HCT116 (cell line): ENCODE measurements at regions not wholly inside any gene's neighbourhood (a gene's known extent, or its start where the extent isn't known, plus 50 kb on each side); places are given as distances from the start of the nearest gene placed in this dataset.

ENCODE experiments used
- ATAC-seq: fragments of 200-7000 bp; cut with Tn5 transposase; 2 replicates; pipeline ENCODE4 v1.9.1; 2020; ENCODE audit warnings: mild to moderate bottlenecking, moderate library complexity
- BruUV-seq: library from RNA; stranded (reverse); fragments of 400-500 nt; replicated peaks from 2 replicates; lab custom pipeline; 2021; lab: Mats Ljungman, UMichigan
- CTCF ChIA-PET: fragments of 300-600 bp; sonication (Branson Sonifier 250); formaldehyde crosslinking; loops from one replicate; lab custom pipeline; 2021; ENCODE audit warnings: antibody characterized with exemption; lab: Charles Lee
- POLR2A ChIA-PET: fragments of 300-600, 350-600 bp; sonication (Branson Sonifier 250); formaldehyde crosslinking; loops from one replicate; lab custom pipeline; 2021; ENCODE audit warnings: antibody characterized with exemption; lab: Charles Lee
- RAD21 ChIA-PET, 2 experiments: fragments of 300-600 bp; sonication (Branson Sonifier 250); formaldehyde crosslinking; loops; one replicate each; lab custom pipeline; 2023; ENCODE audit warnings: low total read pairs in 2 of 2; ENCODE audit not compliant: uncharacterized antibody in 2 of 2, unreplicated experiment in 2 of 2, low non-redundant PET in 1 of 2; lab: Charles Lee
- DNase-seq: peaks from one replicate; pipeline ENCODE4 v3.0.0-alpha.2; 2010; ENCODE audit warnings: low read depth, low spot score
- H2AFZ ChIP-seq: fragments of 200-600 bp; shearing (Covaris generic), sonication (generic); 2 replicates; pipeline ENCODE4 v1.6.1; 2017; ENCODE audit warnings: low read depth, mixed run types, mixed read lengths, antibody characterized with exemption, low read length; ENCODE audit not compliant: poor library complexity, severe bottlenecking
- H3K27ac ChIP-seq: 2 replicates; pipeline ENCODE4 v1.5.1; 2012; ENCODE audit warnings: low read depth, low read length
- H3K27me3 ChIP-seq: fragments of 200-600 bp; sonication (generic); 2 replicates; pipeline ENCODE4 v1.6.1; 2016; ENCODE audit warnings: mixed run types, low read length, mixed read lengths; ENCODE audit not compliant: insufficient read depth
- H3K36me3 ChIP-seq, 2 experiments: fragments of 200-500 bp in 1 of 2; fragments of 200-600 bp in 1 of 2; sonication (Bioruptor generic) in 1 of 2; sonication (generic) in 1 of 2; 2 replicates each; pipeline versions ENCODE4 v1.5.1 to v1.6.1; 2014 to 2016; ENCODE audit warnings: low read length in 2 of 2, inconsistent platforms in 1 of 2, mixed read lengths in 1 of 2, mixed run types in 1 of 2; ENCODE audit not compliant: insufficient read depth in 2 of 2, control insufficient read depth in 1 of 2
- H3K4me1 ChIP-seq, 2 experiments: fragments of 200-600 bp in 1 of 2; sonication (generic) in 1 of 2; 2 replicates each; pipeline versions ENCODE4 v1.5.1 to v1.6.1; 2012 to 2017; ENCODE audit warnings: low read length in 2 of 2, inconsistent platforms in 1 of 2, mild to moderate bottlenecking in 1 of 2, mixed read lengths in 1 of 2, mixed run types in 1 of 2, moderate library complexity in 1 of 2; ENCODE audit not compliant: insufficient read depth in 2 of 2, control insufficient read depth in 1 of 2
- H3K4me2 ChIP-seq: fragments of 200-600 bp; sonication (generic); 2 replicates; pipeline ENCODE4 v1.6.1; 2017; ENCODE audit warnings: mixed run types, low read length, mixed read lengths
- H3K4me3 ChIP-seq, 2 experiments: fragments of 200-600 bp in 1 of 2; sonication (generic) in 1 of 2; replicated peaks in 1 of 2; 2 replicates each; pipeline ENCODE4 v1.5.1; 2011 to 2016; ENCODE audit warnings: low read length in 2 of 2, control low read depth in 1 of 2, low read depth in 1 of 2, mild to moderate bottlenecking in 1 of 2, mixed read lengths in 1 of 2, mixed run types in 1 of 2
- H3K79me2 ChIP-seq: fragments of 200-600 bp; sonication (generic); 2 replicates; pipeline ENCODE4 v1.6.1; 2017; ENCODE audit warnings: mild to moderate bottlenecking, mixed run types, low read length, moderate library complexity, mixed read lengths; ENCODE audit not compliant: insufficient read depth
- H3K9ac ChIP-seq: fragments of 200-600 bp; sonication (generic); 2 replicates; pipeline ENCODE4 v1.6.1; 2016; ENCODE audit warnings: low read length, mixed read lengths
- H3K9me2 ChIP-seq: fragments of 200-600 bp; sonication (generic), shearing (Covaris generic); 2 replicates; pipeline ENCODE4 v1.6.1; 2017; ENCODE audit warnings: mixed run types, mild to moderate bottlenecking, moderate library complexity; ENCODE audit not compliant: insufficient read depth
- H3K9me3 ChIP-seq, 2 experiments: fragments of 200-500 bp in 1 of 2; fragments of 200-600 bp in 1 of 2; sonication (Bioruptor generic) in 1 of 2; sonication (generic) in 1 of 2; 2 replicates each; pipeline ENCODE4 v1.6.1; 2014 to 2017; ENCODE audit warnings: low read length in 2 of 2, mixed read lengths in 2 of 2, inconsistent platforms in 1 of 2, low read depth in 1 of 2, mild to moderate bottlenecking in 1 of 2, mixed run types in 1 of 2, moderate library complexity in 1 of 2; ENCODE audit not compliant: control insufficient read depth in 1 of 2, insufficient read depth in 1 of 2
- H4K20me1 ChIP-seq: fragments of 200-600 bp; sonication (generic), shearing (Covaris generic); 2 replicates; pipeline ENCODE4 v1.6.1; 2017; ENCODE audit warnings: mixed run types, mild to moderate bottlenecking, moderate library complexity; ENCODE audit not compliant: insufficient read depth
- CBX3 ChIP-seq: IDR thresholded peaks from 2 replicates; pipeline ENCODE4 v1.6.1; 2012; ENCODE audit warnings: low read depth
- CEBPB ChIP-seq: IDR thresholded peaks from 2 replicates; pipeline ENCODE4 v1.6.1; 2012; ENCODE audit warnings: low read depth
- EGR1 ChIP-seq: IDR thresholded peaks from 2 replicates; pipeline ENCODE4 v1.6.1; 2012; ENCODE audit warnings: low read depth
- EZH2 ChIP-seq: fragments of 200-600 bp; sonication (generic); IDR thresholded peaks from 2 replicates; pipeline ENCODE4 v1.6.1; 2017; ENCODE audit warnings: antibody characterized with exemption, mixed run types
- EZH2phosphoT487 ChIP-seq: fragments of 200-600 bp; IDR thresholded peaks from 2 replicates; pipeline ENCODE4 v1.6.1; 2018; ENCODE audit warnings: antibody characterized with exemption, borderline replicate concordance
- FOSL1 ChIP-seq: IDR thresholded peaks from 2 replicates; pipeline ENCODE4 v1.6.1; 2012; ENCODE audit warnings: low read depth
- POLR2A ChIP-seq: IDR thresholded peaks from 2 replicates; pipeline ENCODE4 v1.7.0; 2011; ENCODE audit warnings: borderline replicate concordance; ENCODE audit not compliant: insufficient read depth, insufficient read length; ENCODE audit errors: extremely low read depth
- RAD21 ChIP-seq: IDR thresholded peaks from 2 replicates; pipeline ENCODE4 v1.6.1; 2012; ENCODE audit warnings: low read depth, mild to moderate bottlenecking
- SP1 ChIP-seq: IDR thresholded peaks from 2 replicates; pipeline ENCODE4 v1.6.1; 2012; ENCODE audit warnings: low read depth
- ZFX ChIP-seq: fragments of 450-650 bp; IDR thresholded peaks from 2 replicates; pipeline ENCODE4 v1.6.1; 2017
- intact Hi-C: fragments of 100-400 bp; cut with micrococcal nuclease; formaldehyde crosslinking; loops from 2 replicates; pipeline ENCODE4 v1.10.0; 2022
- TF ChIP-seq, protein P1 (sequence below): IDR thresholded peaks from 2 replicates; pipeline ENCODE4 v1.6.1; 2012

DNA sequence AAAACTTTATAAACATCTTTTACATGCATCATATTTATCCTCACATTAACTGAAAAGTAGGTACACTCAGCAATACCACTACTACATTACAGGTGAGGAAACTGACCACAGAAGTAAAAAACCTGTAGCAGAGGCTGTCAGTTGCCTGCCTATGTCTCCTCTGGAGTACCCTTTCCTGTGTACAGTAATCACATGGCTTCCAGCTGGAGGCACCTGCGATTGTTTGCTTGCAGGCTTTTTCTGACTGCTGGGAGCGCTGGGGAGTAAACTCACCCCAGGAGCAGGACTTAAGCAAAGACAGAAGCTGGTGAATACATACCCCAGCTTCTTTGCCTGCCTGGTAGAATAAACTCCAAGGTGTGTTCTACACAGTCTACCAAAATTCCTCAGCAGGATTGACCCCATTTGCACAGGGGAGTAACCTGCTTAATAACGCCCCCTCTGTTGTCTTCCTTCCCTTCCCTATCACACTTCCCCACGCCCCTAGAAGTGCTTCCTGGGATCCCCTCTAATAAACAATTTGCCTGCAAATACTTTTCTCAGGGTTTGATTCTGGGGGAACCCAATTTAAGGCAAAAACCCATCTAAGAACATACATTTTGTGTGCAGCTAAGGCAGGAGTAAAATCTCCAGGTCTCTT lies 138.9 kb downstream of the PTH2R start:
- peaks cover 4% of the 10 kb centered on the region; the same call in 1 of the 2 replicates for H3K9me2 ChIP-seq
- H4K20me1 ChIP-seq: no peaks in the 10 kb centered on the region
- RAD21 ChIA-PET: no interaction called here
- no peak overlapping the region for H3K4me3 ChIP-seq
- ATAC-seq (no peak), DNase-seq (no peak)
- intact Hi-C loops: no loop called here
- no peak for TF ChIP-seq FOSL1
- TF ChIP-seq, protein P1, sequence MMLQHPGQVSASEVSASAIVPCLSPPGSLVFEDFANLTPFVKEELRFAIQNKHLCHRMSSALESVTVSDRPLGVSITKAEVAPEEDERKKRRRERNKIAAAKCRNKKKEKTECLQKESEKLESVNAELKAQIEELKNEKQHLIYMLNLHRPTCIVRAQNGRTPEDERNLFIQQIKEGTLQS: no peak
- no peak for TF ChIP-seq CEBPB
- no peak for TF ChIP-seq SP1
- TF ChIP-seq EGR1: no peak
- no peaks in the 10 kb centered on the region for H3K36me3 ChIP-seq
- no peaks in the 10 kb centered on the region for H3K79me2 ChIP-seq
- H3K9ac ChIP-seq: no peak overlapping the region
- no peak overlapping the region for H3K4me2 ChIP-seq
- H3K27me3 ChIP-seq: peaks cover 5% of the 10 kb centered on the region; the same call in 1 of the 2 replicates
- no peaks in the 10 kb centered on the region for H3K4me1 ChIP-seq
- no peak overlapping the region for H2AFZ ChIP-seq
- H3K9me3 ChIP-seq: no peaks in the 10 kb centered on the region
- POLR2A ChIA-PET: no interaction called here
- H3K27ac ChIP-seq: no peak overlapping the region
- CTCF ChIA-PET: no interaction called here
- no TSS peak for BruUV-seq

DNA sequence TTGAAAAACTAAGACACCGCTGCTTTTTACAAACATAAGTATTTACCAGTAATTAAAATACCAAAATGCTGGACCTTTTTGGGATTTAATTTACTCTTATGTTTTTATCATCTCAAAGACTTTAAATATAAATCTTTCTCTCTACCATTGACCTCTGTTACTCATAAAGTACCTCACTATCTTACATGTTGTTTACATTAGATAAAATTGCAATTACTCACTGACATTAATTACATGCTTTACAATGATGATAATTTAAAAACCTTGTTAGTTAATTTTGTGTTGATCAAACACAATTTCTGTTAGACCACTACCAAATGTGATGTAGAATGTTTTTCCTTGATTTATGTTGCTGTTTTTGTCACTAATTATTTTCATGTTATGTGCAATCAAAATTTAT lies 139.5 kb downstream of the PTH2R start:
- H3K9me2 ChIP-seq: peaks cover 4% of the 10 kb centered on the region; the same call in 1 of the 2 replicates
- peaks cover 5% of the 10 kb centered on the region; the same call in 1 of the 2 replicates for H3K27me3 ChIP-seq
- H3K4me2 ChIP-seq: no peak overlapping the region
- ChIA-PET CTCF (no interaction called here), POLR2A (no interaction called here), RAD21 (no interaction called here)
- no peak overlapping the region for H3K4me3 ChIP-seq
- no peak overlapping the region for H3K27ac ChIP-seq
- no peak overlapping the region for H2AFZ ChIP-seq
- no peak overlapping the region for H3K9ac ChIP-seq
- no peaks in the 10 kb centered on the region for H4K20me1 ChIP-seq
- no peak for TF ChIP-seq CBX3
- TF ChIP-seq FOSL1: no peak
- TF ChIP-seq ZFX: no peak
- TF ChIP-seq RAD21: no peak
- no peak for TF ChIP-seq EZH2phosphoT487
- TF ChIP-seq CEBPB: no peak
- TF ChIP-seq EZH2: no peak
- no peak for TF ChIP-seq POLR2A
- intact Hi-C loops: no loop called here
- no peaks in the 10 kb centered on the region for H3K4me1 ChIP-seq
- H3K36me3 ChIP-seq: no peaks in the 10 kb centered on the region
- no TSS peak for BruUV-seq
- no peak for ATAC-seq
- H3K9me3 ChIP-seq: no peaks in the 10 kb centered on the region
- H3K79me2 ChIP-seq: no peaks in the 10 kb centered on the region
- no peak for DNase-seq
